H1 (cell line): ENCODE measurements at regions not wholly inside any gene's neighbourhood (a gene's known extent, or its start where the extent isn't known, plus 50 kb on each side); places are given as distances from the start of the nearest gene placed in this dataset.

Experiments
- ASH2L ChIP-seq: fragments of 200-600, 300-600 bp; sonication (generic); IDR thresholded peaks from one replicate; pipeline ENCODE4 v1.7.1; 2017; ENCODE audit warnings: low read length
- ATF3 ChIP-seq: IDR thresholded peaks from 2 replicates; pipeline ENCODE4 v1.6.1; 2011; ENCODE audit warnings: low read depth, mild to moderate bottlenecking, low read length; ENCODE audit not compliant: insufficient read depth
- CEBPB ChIP-seq: IDR thresholded peaks from 2 replicates; pipeline ENCODE4 v1.6.1; 2012; ENCODE audit warnings: low read depth, low read length
- CTCF ChIP-seq, 3 experiments: IDR thresholded peaks; 1 replicate in 2 of 3; 2 replicates in 1 of 3; pipeline versions ENCODE4 v1.5.1 to v1.6.1; 2011; ENCODE audit warnings: low read length in 3 of 3, mild to moderate bottlenecking in 3 of 3, inconsistent platforms in 2 of 3, low read depth in 1 of 3, moderate library complexity in 1 of 3; ENCODE audit not compliant: insufficient read depth in 1 of 3; ENCODE audit errors: control extremely low read depth in 1 of 3
- POLR2A ChIP-seq, 2 experiments: IDR thresholded peaks; 1 replicate in 1 of 2; 2 replicates in 1 of 2; pipeline ENCODE4 v1.6.1; 2011; ENCODE audit warnings: low read depth in 2 of 2, low read length in 2 of 2, mild to moderate bottlenecking in 2 of 2; ENCODE audit errors: control extremely low read depth in 1 of 2
- TCF12 ChIP-seq: IDR thresholded peaks from 2 replicates; pipeline ENCODE4 v1.6.1; 2011; ENCODE audit warnings: low read depth, mild to moderate bottlenecking, low read length

GRCh38 chr21:14317507-14317906 is 65.4 kb downstream of the HSPA13 start:
- TF ChIP-seq TCF12 (no peak), CEBPB (0 out of 2 replicates have a peak, but pooled peaks have one; percentile 10), CTCF (IDR thresholded peaks at IDR 0.05; ENCODE audit: control extremely low read depth in 1 of 3, insufficient read depth in 1 of 3, low read depth in 1 of 3, low read length in 3 of 3) (no peak), ASH2L (no peak), POLR2A (IDR thresholded peaks at IDR 0.05; ENCODE audit: control extremely low read depth in 1 of 2, low read depth in 2 of 2, low read length in 2 of 2) (no peak), ATF3 (no peak)
